ENCODE measurements at regions not wholly inside any gene's neighbourhood (a gene's known extent, or its start where the extent isn't known, plus 50 kb on each side); places are given as distances from the start of the nearest gene placed in this dataset.
"Not testable (repeated sequence)": the region's sequence is repeated elsewhere in the genome, so short reads cannot be mapped to it uniquely, and the experiment has no call there.

- DNase-seq = no peak
Measured at GRCh38 chr14:22384167-22384549, 204.9 kb downstream of the DAD1 start.

- DNase-seq = no peak
Measured at GRCh38 chr14:22383515-22384166, 205.4 kb downstream of the DAD1 start.

- DNase-seq = no peak
Measured at GRCh38 chr14:22382955-22383354, 206.1 kb downstream of the DAD1 start.

GRCh38 chr14:22382395-22382794 is 206.6 kb downstream of the DAD1 start:
- DNase-seq = no peak

- no peak for DNase-seq
Measured at GRCh38 chr14:22381766-22382165, 207.3 kb downstream of the DAD1 start.

- DNase-seq = no peak
Measured at GRCh38 chr14:22381408-22381760, 207.6 kb downstream of the DAD1 start.

- DNase-seq = no peak
Measured at GRCh38 chr14:22380571-22381407, 208.2 kb downstream of the DAD1 start.

- no peak for DNase-seq
Measured at GRCh38 chr14:22379727-22380126, 209.3 kb downstream of the DAD1 start.

GRCh38 chr14:22378181-22378580 is 210.8 kb downstream of the DAD1 start:
- no peak for DNase-seq

- no peak for DNase-seq
Measured at GRCh38 chr14:22375321-22375930, 213.6 kb downstream of the DAD1 start.

GRCh38 chr14:22370084-22370847 is 218.8 kb downstream of the DAD1 start:
- DNase-seq = no peak

GRCh38 chr14:22358726-22359125 is 230.3 kb downstream of the DAD1 start:
- DNase-seq = no peak

- not testable (repeated sequence) for DNase-seq
Measured at GRCh38 chr14:22349281-22349680, 239.7 kb downstream of the DAD1 start.

GRCh38 chr14:22344673-22345072 is 244.4 kb downstream of the DAD1 start:
- no peak for DNase-seq

- DNase-seq = not testable (repeated sequence)
Measured at GRCh38 chr14:22344209-22344608, 244.8 kb downstream of the DAD1 start.

- no peak for DNase-seq
Measured at GRCh38 chr14:22341049-22341448, 248.0 kb downstream of the DAD1 start.

- no peak for DNase-seq
Measured at GRCh38 chr14:22338917-22339715, 249.9 kb downstream of the DAD1 start.

GRCh38 chr14:22338381-22338780 is 250.6 kb downstream of the DAD1 start:
- no peak for DNase-seq

- no peak for DNase-seq
Measured at GRCh38 chr14:22337938-22338337, 251.1 kb downstream of the DAD1 start.

GRCh38 chr14:22337521-22337920 is 251.5 kb downstream of the DAD1 start:
- DNase-seq = no peak

GRCh38 chr14:22336031-22336430 is 253.0 kb downstream of the DAD1 start:
- DNase-seq = no peak

- DNase-seq = no peak
Measured at GRCh38 chr14:22334627-22335026, 254.4 kb downstream of the DAD1 start.

GRCh38 chr14:22334275-22334577 is 254.8 kb downstream of the DAD1 start:
- DNase-seq = no peak

Measured in T-helper 1 cell (primary cell).